ENCODE measurements at regions not wholly inside any gene's neighbourhood (a gene's known extent, or its start where the extent isn't known, plus 50 kb on each side); places are given as distances from the start of the nearest gene placed in this dataset.

DNA sequence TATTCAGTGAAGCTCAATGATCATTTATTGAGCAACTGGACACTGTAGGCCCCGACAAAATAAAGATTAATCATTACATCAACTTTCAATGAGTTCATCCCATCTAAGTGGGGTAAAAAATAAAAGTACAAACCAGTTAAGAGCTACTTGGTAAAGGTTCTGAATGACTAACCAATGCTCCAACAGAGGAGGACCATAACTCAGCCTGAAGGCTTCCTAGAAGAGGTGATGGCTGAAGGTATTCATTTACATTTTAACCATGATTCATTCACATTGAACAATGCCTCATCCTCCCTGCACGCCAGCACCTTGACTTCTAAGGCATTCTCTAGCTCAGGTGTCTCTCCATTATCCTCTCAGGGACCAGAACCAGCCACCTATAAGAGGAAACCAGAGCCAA, 201.4 kb downstream of the ZNF462 start:
- H3K4me3 ChIP-seq (ENCODE audit: low read length): no peak overlapping the region
- WGBS: 97% methylated on average over 2 of the region's 2 CpGs
- H3K27me3 ChIP-seq (ENCODE audit: insufficient read depth, low read length): no peaks in the 10 kb centered on the region
- H3K4me1 ChIP-seq (ENCODE audit: insufficient read depth, low read length): peaks cover 3% of the 10 kb centered on the region; the same call in 1 of the 2 replicates
- H3K27ac ChIP-seq (ENCODE audit: low read depth, low read length): no peak overlapping the region
- no peak overlapping the region for H3K9ac ChIP-seq (ENCODE audit: low read depth, low read length)
- no peaks in the 10 kb centered on the region for H3K9me3 ChIP-seq (ENCODE audit: insufficient read depth, low read depth, low read length)
- H3K36me3 ChIP-seq (ENCODE audit: insufficient read depth, low read length): no peaks in the 10 kb centered on the region

DNA sequence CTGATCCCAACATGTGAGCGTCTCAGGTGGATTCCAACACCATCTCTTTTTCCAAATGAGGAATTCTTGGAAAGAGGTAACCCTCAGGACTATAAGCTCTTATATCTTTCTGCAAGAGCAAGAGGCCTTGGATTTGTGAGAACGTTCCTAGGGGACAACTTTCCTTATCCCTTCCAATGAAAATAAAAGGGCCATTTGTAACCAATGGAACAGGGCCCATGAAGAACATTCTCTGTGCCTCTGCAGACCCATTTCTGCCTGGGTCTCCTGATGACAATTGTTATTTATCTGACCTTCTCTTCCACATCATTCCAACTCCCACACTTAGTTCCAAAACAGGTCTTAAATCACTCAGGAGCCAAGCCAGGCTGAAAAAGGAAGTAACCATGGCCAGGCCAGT, 202.6 kb downstream of the ZNF462 start:
- Histone ChIP-seq H3K9me3 (ENCODE audit: insufficient read depth, low read depth, low read length) (no peaks in the 10 kb centered on the region), H3K4me3 (ENCODE audit: low read length) (no peak overlapping the region), H3K4me1 (ENCODE audit: insufficient read depth, low read length) (no peaks in the 10 kb centered on the region), H3K27me3 (ENCODE audit: insufficient read depth, low read length) (no peaks in the 10 kb centered on the region), H3K36me3 (ENCODE audit: insufficient read depth, low read length) (no peaks in the 10 kb centered on the region), H3K9ac (ENCODE audit: low read depth, low read length) (no peak overlapping the region), H3K27ac (ENCODE audit: low read depth, low read length) (no peak overlapping the region)
- 95% methylated on average over 2 of the region's 2 CpGs for WGBS

DNA sequence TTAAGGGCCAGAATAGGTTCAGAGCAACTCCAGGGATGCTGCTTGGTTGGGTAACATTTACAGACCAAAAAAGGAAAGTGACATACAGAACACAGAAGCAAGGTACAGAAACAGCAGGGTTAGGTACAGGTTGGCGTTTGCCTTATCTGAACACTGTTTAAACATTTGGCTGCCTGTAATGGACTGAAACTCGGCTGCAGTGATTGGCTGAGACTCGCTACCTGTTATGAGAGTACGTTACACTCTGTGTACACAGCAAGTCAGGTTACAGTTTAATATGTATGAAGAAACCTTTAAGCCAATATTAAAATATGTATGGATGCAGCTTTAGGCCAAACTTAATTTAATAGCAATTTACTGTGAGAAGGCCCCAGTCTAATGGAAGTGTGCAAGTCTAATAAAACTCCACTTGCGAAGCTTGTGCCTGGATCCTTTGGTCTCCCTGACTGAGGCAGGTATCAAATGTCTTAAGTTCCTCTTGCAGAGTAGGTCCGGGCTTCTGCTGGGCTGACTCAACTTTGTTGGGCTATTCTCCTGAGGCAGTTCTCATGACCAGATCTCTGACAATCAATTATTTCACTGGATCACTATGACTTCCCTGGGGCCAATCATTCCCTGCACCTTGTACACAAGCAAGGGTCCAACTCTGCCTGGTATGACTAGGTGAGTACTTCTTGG, 204.9 kb downstream of the ZNF462 start:
- Histone ChIP-seq H3K27ac (ENCODE audit: low read depth, low read length) (no peak overlapping the region), H3K27me3 (ENCODE audit: insufficient read depth, low read length) (no peaks in the 10 kb centered on the region), H3K4me1 (ENCODE audit: insufficient read depth, low read length) (no peaks in the 10 kb centered on the region), H3K9ac (ENCODE audit: low read depth, low read length) (no peak overlapping the region), H3K36me3 (ENCODE audit: insufficient read depth, low read length) (no peaks in the 10 kb centered on the region), H3K4me3 (ENCODE audit: low read length) (no peak overlapping the region), H3K9me3 (ENCODE audit: insufficient read depth, low read depth, low read length) (no peaks in the 10 kb centered on the region)
- 92% methylated on average over 6 of the region's 6 CpGs for WGBS

DNA sequence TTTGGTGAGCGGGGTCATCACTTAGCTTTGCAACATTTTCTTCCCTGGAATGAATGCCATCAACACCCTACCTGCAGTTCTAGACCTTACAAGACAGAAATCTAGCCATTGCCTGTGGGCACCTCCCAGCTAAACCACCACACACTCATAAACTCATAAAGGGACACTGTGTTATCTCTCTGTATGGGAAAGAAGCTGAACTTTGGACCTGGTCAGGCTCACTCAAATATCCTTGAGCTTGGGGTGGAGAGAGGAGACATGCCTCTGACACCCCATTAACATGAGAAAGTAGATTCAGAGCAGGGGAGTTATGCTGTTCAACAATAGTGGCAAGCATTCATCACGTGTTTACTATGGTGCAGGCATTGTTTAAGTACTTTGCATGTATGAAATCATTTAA, 205.6 kb downstream of the ZNF462 start:
- Histone ChIP-seq H3K4me1 (ENCODE audit: insufficient read depth, low read length) (no peaks in the 10 kb centered on the region), H3K9ac (ENCODE audit: low read depth, low read length) (no peak overlapping the region), H3K4me3 (ENCODE audit: low read length) (no peak overlapping the region), H3K27me3 (ENCODE audit: insufficient read depth, low read length) (no peaks in the 10 kb centered on the region), H3K27ac (ENCODE audit: low read depth, low read length) (no peak overlapping the region), H3K9me3 (ENCODE audit: insufficient read depth, low read depth, low read length) (no peaks in the 10 kb centered on the region), H3K36me3 (ENCODE audit: insufficient read depth, low read length) (no peaks in the 10 kb centered on the region)
- 81% methylated on average over 2 of the region's 2 CpGs for WGBS

DNA sequence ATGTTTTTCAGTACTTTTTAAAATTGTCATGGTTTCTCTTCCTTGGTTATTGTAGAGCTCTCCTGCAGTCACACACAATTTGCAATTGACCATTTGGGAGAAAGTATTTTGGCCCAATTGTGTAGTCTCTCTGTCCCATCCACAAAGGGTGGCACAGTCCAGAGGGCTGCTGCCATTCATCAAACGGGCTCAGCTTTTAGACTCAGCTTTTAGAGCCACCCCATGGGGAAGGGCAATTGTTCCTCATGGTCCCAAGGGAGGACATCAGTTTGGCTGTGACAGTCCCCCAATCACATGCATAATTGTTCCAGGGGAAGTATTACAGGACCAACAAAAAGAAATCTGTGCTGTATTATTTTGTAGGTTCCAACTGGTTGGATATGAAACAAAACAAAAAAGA, 207.6 kb downstream of the ZNF462 start:
- Histone ChIP-seq H3K36me3 (ENCODE audit: insufficient read depth, low read length) (no peaks in the 10 kb centered on the region), H3K9me3 (ENCODE audit: insufficient read depth, low read depth, low read length) (no peaks in the 10 kb centered on the region), H3K27ac (ENCODE audit: low read depth, low read length) (no peak overlapping the region), H3K9ac (ENCODE audit: low read depth, low read length) (no peak overlapping the region), H3K27me3 (ENCODE audit: insufficient read depth, low read length) (no peaks in the 10 kb centered on the region), H3K4me3 (ENCODE audit: low read length) (no peak overlapping the region), H3K4me1 (ENCODE audit: insufficient read depth, low read length) (no peaks in the 10 kb centered on the region)
- WGBS: 66% methylated on average over 1 of the region's 1 CpG

DNA sequence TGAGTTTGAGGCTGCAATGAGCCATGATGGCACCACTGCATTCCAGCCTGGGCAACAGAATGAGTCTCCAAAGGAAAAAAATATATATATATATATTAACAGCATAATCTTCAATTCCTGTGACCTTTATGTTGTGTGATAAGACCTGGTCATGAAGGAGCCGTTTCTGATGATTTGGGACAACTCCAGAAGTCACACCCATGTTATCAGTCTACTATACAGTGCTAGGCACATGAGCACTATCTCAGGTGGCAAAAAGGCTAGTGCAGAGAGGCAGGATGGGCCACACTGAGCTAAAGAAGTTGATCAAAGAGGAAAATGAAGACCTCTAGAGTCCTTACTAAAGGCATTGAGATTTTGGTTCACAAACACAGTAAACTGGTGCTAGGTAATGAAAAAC, 205.0 kb upstream of the RAD23B start:
- H3K27ac ChIP-seq (ENCODE audit: low read depth, low read length): no peak overlapping the region
- H3K27me3 ChIP-seq (ENCODE audit: insufficient read depth, low read length): no peaks in the 10 kb centered on the region
- H3K4me3 ChIP-seq (ENCODE audit: low read length): no peak overlapping the region
- no peak overlapping the region for H3K9ac ChIP-seq (ENCODE audit: low read depth, low read length)
- H3K4me1 ChIP-seq (ENCODE audit: insufficient read depth, low read length): no peaks in the 10 kb centered on the region
- no CpG with 5 or more reads among the region's 1 CpG for WGBS
- no peaks in the 10 kb centered on the region for H3K36me3 ChIP-seq (ENCODE audit: insufficient read depth, low read length)
- H3K9me3 ChIP-seq (ENCODE audit: insufficient read depth, low read depth, low read length): no peaks in the 10 kb centered on the region

DNA sequence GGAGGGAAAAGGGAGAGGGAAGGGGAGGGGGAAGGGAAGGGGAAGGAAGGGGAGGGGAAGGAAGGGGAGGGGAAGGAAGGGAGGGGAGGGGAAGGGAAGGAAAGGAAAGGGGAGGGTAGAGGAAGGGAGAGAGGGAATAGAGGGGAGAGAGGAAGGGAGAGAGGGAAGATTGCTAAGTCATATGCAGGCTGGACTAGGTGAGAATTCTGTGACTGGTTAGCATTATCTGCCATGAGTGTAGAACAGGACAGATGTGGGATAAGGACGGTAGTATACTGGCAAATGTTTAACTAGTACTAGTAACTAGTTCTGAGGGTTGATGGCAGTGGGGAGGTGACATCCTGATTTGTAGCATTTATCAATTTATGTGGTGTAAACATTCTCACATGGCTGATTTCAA, 203.5 kb upstream of the RAD23B start:
- Histone ChIP-seq H3K4me1 (ENCODE audit: insufficient read depth, low read length) (no peaks in the 10 kb centered on the region), H3K27ac (ENCODE audit: low read depth, low read length) (no peak overlapping the region), H3K36me3 (ENCODE audit: insufficient read depth, low read length) (no peaks in the 10 kb centered on the region), H3K27me3 (ENCODE audit: insufficient read depth, low read length) (no peaks in the 10 kb centered on the region), H3K9me3 (ENCODE audit: insufficient read depth, low read depth, low read length) (no peaks in the 10 kb centered on the region), H3K4me3 (ENCODE audit: low read length) (no peak overlapping the region), H3K9ac (ENCODE audit: low read depth, low read length) (no peak overlapping the region)
- 81% methylated on average over 1 of the region's 1 CpG for WGBS

DNA sequence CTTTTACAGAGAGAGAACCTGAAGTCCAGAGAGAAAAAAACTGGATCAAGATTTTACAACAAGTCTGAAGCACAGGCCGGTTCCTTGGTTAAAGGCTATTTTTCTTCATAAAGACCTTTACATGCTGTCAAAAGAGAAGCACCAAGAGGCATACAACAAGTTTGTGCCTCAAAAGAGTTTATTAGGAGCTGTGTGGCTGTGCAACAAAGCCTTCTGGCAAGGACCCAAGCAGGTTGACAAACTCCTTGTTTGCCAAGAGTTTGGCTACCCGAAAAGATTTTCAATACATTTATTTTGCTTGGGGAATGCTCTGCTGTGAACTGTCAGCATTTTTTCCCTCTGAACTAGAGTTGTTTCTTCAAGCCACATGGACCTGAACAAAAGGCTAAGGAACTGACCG, 202.9 kb upstream of the RAD23B start:
- Histone ChIP-seq H3K4me3 (ENCODE audit: low read length) (no peak overlapping the region), H3K36me3 (ENCODE audit: insufficient read depth, low read length) (no peaks in the 10 kb centered on the region), H3K4me1 (ENCODE audit: insufficient read depth, low read length) (no peaks in the 10 kb centered on the region), H3K27ac (ENCODE audit: low read depth, low read length) (no peak overlapping the region), H3K27me3 (ENCODE audit: insufficient read depth, low read length) (no peaks in the 10 kb centered on the region), H3K9me3 (ENCODE audit: insufficient read depth, low read depth, low read length) (no peaks in the 10 kb centered on the region), H3K9ac (ENCODE audit: low read depth, low read length) (no peak overlapping the region)
- WGBS: 93% methylated on average over 3 of the region's 3 CpGs

DNA sequence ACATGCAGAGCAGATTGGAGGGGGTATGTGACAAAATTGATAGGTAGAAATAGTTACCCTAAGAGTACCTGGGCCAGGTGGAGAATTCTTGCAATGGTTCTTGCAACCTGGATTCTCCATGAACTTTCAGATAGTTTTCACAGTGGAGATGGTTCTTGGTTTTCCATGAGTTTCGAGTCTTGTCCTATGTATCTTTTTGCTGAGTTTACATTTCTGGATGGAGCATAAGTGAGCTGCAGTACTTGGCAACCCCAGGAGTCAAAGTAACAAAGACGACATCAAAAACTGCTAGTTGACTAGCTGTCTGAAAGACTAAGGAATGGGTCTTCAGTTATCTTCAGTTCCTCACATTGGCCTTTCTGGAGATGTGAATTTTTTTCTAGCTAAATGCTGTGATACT, 196.6 kb upstream of the RAD23B start:
- Histone ChIP-seq H3K4me3 (ENCODE audit: low read length) (no peak overlapping the region), H3K9ac (ENCODE audit: low read depth, low read length) (no peak overlapping the region), H3K27me3 (ENCODE audit: insufficient read depth, low read length) (no peaks in the 10 kb centered on the region), H3K4me1 (ENCODE audit: insufficient read depth, low read length) (no peaks in the 10 kb centered on the region), H3K9me3 (ENCODE audit: insufficient read depth, low read depth, low read length) (no peaks in the 10 kb centered on the region), H3K36me3 (ENCODE audit: insufficient read depth, low read length) (no peaks in the 10 kb centered on the region), H3K27ac (ENCODE audit: low read depth, low read length) (no peak overlapping the region)
- 94% methylated on average over 2 of the region's 2 CpGs for WGBS

DNA sequence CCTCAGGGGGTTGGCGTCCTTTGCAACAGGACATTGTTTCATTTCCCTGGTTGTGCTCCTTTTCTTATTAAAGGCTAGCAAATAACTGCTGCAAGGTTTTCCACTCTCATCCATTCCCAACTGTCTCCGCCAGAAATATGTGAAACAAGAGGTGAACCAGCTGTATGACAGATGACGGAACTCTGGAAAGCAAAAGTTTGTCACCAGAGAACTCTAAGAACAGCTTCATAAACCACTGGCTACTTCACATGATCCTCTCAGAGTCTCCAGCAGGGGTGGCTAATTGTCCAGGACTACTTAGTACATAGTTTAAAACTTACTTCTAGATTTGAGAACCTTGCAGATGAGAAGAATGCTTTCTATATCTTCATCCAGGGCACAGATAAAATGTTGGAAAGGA, 195.9 kb upstream of the RAD23B start:
- WGBS: 91% methylated on average over 3 of the region's 3 CpGs
- Histone ChIP-seq H3K9me3 (ENCODE audit: insufficient read depth, low read depth, low read length) (no peaks in the 10 kb centered on the region), H3K4me1 (ENCODE audit: insufficient read depth, low read length) (no peaks in the 10 kb centered on the region), H3K4me3 (ENCODE audit: low read length) (no peak overlapping the region), H3K36me3 (ENCODE audit: insufficient read depth, low read length) (no peaks in the 10 kb centered on the region), H3K27me3 (ENCODE audit: insufficient read depth, low read length) (no peaks in the 10 kb centered on the region), H3K9ac (ENCODE audit: low read depth, low read length) (no peak overlapping the region), H3K27ac (ENCODE audit: low read depth, low read length) (no peak overlapping the region)

DNA sequence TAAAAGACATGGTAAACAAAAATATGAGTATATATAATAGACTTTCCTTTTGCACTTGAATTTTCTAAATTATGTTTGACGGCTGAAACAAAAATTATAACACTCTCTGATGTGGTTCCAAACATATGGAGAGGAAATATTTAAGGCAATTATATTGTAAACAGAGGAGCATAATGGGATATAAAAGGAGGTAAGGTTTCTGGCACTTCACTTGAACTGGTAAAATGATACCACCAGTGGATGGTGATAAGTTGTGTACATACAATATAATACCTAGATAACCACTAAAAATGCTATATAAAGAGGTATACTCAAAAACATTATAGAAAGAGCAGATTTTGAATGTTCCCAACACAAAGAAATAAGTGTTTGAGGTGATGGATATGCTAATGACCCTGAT, 192.9 kb upstream of the RAD23B start:
- no peaks in the 10 kb centered on the region for H3K27me3 ChIP-seq (ENCODE audit: insufficient read depth, low read length)
- no peaks in the 10 kb centered on the region for H3K36me3 ChIP-seq (ENCODE audit: insufficient read depth, low read length)
- H3K9ac ChIP-seq (ENCODE audit: low read depth, low read length): no peak overlapping the region
- H3K27ac ChIP-seq (ENCODE audit: low read depth, low read length): no peak overlapping the region
- H3K9me3 ChIP-seq (ENCODE audit: insufficient read depth, low read depth, low read length): no peaks in the 10 kb centered on the region
- H3K4me1 ChIP-seq (ENCODE audit: insufficient read depth, low read length): no peaks in the 10 kb centered on the region
- WGBS: 100% methylated on average over 1 of the region's 1 CpG
- H3K4me3 ChIP-seq (ENCODE audit: low read length): no peak overlapping the region

Measured in HUES64 (cell line).